Coronary artery (tissue), 2 donors: ENCODE measurements at regions not wholly inside any gene's neighbourhood (a gene's known extent, or its start where the extent isn't known, plus 50 kb on each side); places are given as distances from the start of the nearest gene placed in this dataset.
A peak's percentile ranks its signal among the peaks of the same experiment; 100 is the strongest.
"Not testable (repeated sequence)": the region's sequence is repeated elsewhere in the genome, so short reads cannot be mapped to it uniquely, and the experiment has no call there.

ENCODE experiments used
- DNase-seq: peaks from one replicate; pipeline ENCODE4 v3.0.0-alpha.2; 2017; ENCODE audit warnings: low spot score
- H3K27ac ChIP-seq, 2 donors: fragments of 200-600 bp; sonication (generic); one replicate each; pipeline ENCODE4 v1.5.1; 2016 to 2019
- H3K4me3 ChIP-seq: fragments of 200-600 bp; sonication (generic); 2 replicates; pipeline ENCODE4 v1.5.1; 2016; ENCODE audit warnings: mild to moderate bottlenecking, moderate library complexity
- TF ChIP-seq, protein P1 (sequence below): fragments of 200-600 bp; sonication (generic); IDR thresholded peaks from one replicate; pipeline ENCODE4 v1.5.1; 2019; ENCODE audit warnings: antibody characterized with exemption

DNA sequence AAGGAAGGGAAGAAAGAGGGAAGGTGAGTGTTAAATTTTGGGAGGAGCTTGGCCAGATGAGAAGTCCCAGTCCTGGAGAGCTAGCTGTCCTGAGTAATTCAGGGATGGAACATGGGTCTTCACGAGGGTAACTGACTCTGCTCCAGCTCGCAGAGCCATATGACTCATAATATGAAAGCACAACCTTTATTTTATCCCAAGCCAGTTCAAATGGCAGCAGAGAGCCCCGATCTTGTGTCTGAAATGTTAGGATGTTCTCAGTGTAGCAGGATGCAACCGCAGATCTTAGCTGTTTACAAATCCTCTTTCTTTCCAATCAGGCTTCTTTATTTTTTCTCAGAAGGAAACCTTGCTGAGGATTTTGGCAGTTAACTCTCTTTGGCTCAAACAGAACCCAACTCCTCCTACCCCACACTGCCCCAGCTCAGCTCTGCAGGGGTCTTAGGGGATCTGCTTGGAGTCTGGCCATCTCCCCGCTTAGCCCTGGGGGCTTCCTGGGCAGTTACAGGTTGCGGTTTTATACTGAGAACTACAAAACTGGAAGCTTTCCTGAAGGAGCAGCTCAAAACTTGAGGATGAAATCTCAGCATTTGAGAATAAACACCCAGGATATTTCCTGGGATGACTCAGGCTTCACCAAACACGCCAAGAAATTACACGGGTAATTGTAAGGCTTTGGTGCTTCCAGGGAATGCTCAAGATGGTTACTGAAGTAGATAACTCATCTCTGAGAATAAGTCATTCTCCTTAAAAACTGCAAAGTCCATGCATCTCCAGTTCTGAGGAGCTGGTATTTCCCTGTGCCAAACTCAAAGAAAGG is 92.5 kb downstream of the VCPKMT start:
- DNase-seq, result no peak
- peak overlapping the region; percentile 21 for H3K4me3 ChIP-seq
- TF ChIP-seq, protein P1, sequence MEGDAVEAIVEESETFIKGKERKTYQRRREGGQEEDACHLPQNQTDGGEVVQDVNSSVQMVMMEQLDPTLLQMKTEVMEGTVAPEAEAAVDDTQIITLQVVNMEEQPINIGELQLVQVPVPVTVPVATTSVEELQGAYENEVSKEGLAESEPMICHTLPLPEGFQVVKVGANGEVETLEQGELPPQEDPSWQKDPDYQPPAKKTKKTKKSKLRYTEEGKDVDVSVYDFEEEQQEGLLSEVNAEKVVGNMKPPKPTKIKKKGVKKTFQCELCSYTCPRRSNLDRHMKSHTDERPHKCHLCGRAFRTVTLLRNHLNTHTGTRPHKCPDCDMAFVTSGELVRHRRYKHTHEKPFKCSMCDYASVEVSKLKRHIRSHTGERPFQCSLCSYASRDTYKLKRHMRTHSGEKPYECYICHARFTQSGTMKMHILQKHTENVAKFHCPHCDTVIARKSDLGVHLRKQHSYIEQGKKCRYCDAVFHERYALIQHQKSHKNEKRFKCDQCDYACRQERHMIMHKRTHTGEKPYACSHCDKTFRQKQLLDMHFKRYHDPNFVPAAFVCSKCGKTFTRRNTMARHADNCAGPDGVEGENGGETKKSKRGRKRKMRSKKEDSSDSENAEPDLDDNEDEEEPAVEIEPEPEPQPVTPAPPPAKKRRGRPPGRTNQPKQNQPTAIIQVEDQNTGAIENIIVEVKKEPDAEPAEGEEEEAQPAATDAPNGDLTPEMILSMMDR, result no peak
- peak overlapping the region; percentile 49 to 72 for H3K27ac ChIP-seq

DNA sequence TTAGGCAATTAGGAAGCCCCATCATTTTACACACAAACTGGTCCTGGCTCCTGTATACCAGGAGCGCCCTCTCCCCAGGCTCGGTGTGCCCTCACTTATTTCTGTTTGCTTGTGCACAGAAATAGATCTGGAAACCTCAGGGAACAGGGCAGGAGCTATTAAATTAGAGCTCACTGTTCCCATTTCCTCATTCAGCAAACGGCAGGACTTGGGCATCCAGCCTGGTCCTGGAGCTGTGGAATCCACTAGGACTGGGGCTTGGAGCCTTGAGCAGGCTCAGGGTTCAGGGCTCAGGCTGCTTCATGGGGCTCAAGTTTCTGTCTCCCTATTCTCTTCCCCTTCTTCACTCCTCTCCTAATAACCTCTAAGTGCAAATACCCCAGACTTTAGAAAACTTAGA is 91.3 kb downstream of the VCPKMT start:
- peak overlapping the region in 1 of 2 donors; percentile 72 for H3K27ac ChIP-seq
- no peak for DNase-seq
- TF ChIP-seq, protein P1, result no peak
- no peak overlapping the region for H3K4me3 ChIP-seq

DNA sequence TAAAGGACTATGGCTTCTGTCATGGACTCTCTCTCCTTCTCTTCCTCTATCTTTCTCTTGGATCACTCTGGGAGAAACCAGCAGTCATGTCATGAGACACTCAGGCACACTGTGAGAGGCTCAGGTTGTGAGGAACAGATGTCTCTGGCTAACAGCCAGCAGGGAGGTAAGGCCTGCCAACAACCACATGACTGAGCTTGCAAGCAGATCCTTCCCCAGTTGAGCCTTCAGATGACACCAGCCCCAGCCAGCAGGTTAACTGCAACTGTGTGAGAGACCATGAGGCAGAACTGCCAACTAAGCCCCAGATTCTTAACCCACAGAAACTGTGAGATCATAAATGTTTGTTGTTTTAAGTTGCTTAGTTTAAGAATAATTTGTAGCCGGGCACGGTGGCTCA is 90.6 kb downstream of the VCPKMT start:
- no peak for DNase-seq
- TF ChIP-seq, protein P1, result no peak

DNA sequence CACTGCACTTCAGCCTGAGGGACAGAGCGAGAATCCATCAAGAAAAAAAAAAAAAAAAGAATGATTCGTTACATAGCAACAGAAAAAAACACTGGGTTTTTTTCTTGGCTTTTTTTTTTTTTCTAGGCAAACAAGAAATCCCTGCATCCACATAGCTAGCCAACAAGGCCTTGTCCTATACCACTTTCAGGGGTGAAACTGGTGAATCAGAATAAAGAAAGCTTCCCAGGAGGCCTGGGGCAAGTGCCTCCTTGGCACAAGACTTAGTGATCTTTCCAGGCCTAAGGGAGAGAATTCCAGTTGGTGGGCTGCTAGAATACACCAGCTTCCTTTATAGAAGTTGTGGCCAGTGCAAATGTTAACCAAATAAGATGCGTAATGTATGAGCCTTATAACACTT is 90.0 kb downstream of the VCPKMT start:
- no peak for DNase-seq
- TF ChIP-seq, protein P1, result no peak
- Histone ChIP-seq H3K4me3 (no peak overlapping the region), H3K27ac (no peak overlapping the region)

More for the DNA sequence above, 90.6 kb downstream of the VCPKMT start:
- Histone ChIP-seq H3K27ac (peak overlapping the region in 1 of 2 donors; percentile 72), H3K4me3 (no peak overlapping the region)

DNA sequence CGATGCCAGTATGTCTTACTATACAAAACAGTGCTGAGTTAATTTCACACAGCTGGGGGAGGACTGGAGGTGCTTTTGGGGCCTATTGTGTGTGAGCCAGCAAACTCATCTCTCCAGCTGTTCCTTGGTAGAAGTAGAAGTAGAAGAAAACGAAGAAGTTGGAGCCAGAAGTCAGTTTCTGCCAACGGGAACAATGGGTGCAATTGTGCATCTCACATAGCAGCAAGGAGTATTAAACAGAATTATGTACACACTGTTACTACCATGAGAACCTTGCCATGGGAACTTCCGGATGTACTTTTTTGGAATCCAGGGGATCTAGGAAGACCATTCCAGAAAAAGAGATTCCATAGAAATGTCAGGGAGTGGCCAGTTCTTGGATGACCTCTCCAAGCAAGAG is 88.6 kb downstream of the VCPKMT start:
- H3K4me3 ChIP-seq, result no peak overlapping the region
- DNase-seq, result no peak
- TF ChIP-seq, protein P1, result no peak
- no peak overlapping the region for H3K27ac ChIP-seq

DNA sequence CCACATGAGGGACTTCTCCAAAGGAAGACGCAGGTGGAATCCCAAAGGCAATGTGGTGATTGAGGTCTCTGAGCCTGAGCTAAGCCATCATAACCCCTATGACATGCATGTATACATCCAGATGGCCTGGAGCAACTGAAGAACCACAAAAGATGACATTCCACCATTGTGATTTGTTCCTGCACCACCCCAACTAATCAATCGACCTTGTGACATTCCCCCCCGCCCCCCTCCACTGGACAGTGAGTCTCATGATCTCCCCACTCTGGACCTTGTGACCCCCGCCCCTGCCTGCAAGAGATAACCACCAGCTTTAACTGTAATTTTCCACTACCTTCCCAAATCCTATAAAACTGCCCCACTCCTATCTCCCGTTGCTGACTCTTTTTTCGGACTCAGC is 87.9 kb downstream of the VCPKMT start:
- Histone ChIP-seq H3K27ac (no peak overlapping the region), H3K4me3 (no peak overlapping the region)
- DNase-seq, result no peak
- TF ChIP-seq, protein P1, result no peak

DNA sequence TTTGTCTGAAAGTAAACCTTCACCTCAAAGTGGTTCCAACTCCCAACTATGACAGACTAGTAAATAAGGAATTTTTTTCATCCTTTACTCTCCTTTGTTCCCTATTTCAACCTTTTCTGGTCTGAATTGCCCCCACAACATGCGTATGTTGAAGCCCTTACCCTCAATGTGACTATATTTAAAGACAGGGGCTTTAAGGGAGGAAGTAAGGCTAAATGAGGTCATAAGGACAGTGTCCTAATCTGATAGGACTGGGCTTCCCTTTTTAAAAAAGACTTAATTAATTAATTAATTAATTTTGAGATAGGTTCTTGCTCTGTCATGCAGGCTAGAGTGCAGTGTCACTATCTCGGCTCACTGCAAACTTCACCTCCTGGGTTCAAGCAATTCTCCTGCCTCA is 86.3 kb downstream of the VCPKMT start:
- no peak for DNase-seq
- H3K4me3 ChIP-seq, result no peak overlapping the region
- H3K27ac ChIP-seq, result no peak overlapping the region
- TF ChIP-seq, protein P1, result no peak

DNA sequence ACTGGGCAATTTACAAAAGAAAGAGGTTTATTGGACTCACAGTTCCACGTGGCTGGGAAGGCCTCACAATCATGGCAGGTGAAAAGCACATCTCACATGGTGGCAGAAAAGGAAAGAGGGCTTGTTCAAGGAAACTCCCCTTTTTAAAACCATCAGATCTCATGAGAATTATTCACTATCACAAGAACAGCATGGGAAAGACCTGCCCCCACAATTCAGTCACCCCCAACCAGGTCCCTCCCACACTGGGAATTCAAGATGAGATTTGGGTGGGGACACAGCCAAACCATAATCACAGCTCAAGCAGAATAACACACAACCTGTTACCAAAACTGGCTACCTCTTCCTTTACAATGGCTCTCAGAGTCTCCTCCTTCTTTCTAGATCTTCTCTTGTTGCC is 85.5 kb downstream of the VCPKMT start:
- not testable (repeated sequence) for DNase-seq, H3K4me3 ChIP-seq, H3K27ac ChIP-seq
